ENCODE measurements at regions not wholly inside any gene's neighbourhood (a gene's known extent, or its start where the extent isn't known, plus 50 kb on each side); places are given as distances from the start of the nearest gene placed in this dataset.

- FAIRE-seq (no peak), DNase-seq (ENCODE audit: insufficient read length, low spot score) (no peak)
- no peak for TF ChIP-seq POLR2AphosphoS5 (IDR thresholded peaks at IDR 0.05; ENCODE audit: low read depth, low read length)
- TF ChIP-seq SPI1 (IDR thresholded peaks at IDR 0.05; ENCODE audit: low read depth, low read length): no peak
- no peak for TF ChIP-seq POLR2A (IDR thresholded peaks at IDR 0.05; ENCODE audit: low read depth, low read length)
- no peak for TF ChIP-seq POU2F2 (IDR thresholded peaks at IDR 0.05; ENCODE audit: low read depth, low read length)
- no peak for TF ChIP-seq TAF1 (IDR thresholded peaks at IDR 0.05; ENCODE audit: low read depth, low read length)
- TF ChIP-seq PAX5 (IDR thresholded peaks at IDR 0.05; ENCODE audit: insufficient read depth, low read length, severe bottlenecking): no peak
Observed at GRCh38 chr7:101688995-101689907, 60.2 kb upstream of the MYL10 start.

DNA sequence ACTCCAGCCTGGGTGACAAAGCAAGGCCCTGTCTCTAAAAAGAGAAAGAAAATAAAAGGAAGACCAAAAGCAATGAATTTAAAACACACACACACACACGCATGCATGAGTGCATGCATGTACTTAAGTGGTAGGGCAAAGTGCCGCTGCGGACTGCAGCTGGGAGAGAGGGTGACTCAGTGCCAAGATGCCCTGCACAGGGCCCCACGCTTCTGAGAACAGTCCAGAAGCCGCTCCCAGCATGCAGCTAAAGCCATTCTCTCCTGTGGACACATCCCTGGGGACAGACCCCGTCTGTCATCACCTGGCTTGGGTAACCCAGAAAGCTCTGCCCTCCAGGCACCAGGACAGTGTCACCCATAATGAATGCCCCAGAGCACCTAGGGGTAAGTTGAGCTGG is 61.0 kb upstream of the MYL10 start:
- no peak for FAIRE-seq
- TF ChIP-seq POLR2AphosphoS5 (IDR thresholded peaks at IDR 0.05; ENCODE audit: low read depth, low read length): no peak
- no peak for TF ChIP-seq POU2F2 (IDR thresholded peaks at IDR 0.05; ENCODE audit: low read depth, low read length)
- TF ChIP-seq TAF1 (IDR thresholded peaks at IDR 0.05; ENCODE audit: low read depth, low read length): no peak
- TF ChIP-seq POLR2A (IDR thresholded peaks at IDR 0.05; ENCODE audit: low read depth, low read length): no peak
- no peak for TF ChIP-seq SPI1 (IDR thresholded peaks at IDR 0.05; ENCODE audit: low read depth, low read length)
- no peak for TF ChIP-seq PAX5 (IDR thresholded peaks at IDR 0.05; ENCODE audit: insufficient read depth, low read length, severe bottlenecking)
- no peak for DNase-seq (ENCODE audit: insufficient read length, low spot score)

GRCh38 chr7:101691822-101692384 is 62.8 kb upstream of the MYL10 start:
- TF ChIP-seq PAX5 (IDR thresholded peaks at IDR 0.05; ENCODE audit: insufficient read depth, low read length, severe bottlenecking): no peak
- no peak for TF ChIP-seq SPI1 (IDR thresholded peaks at IDR 0.05; ENCODE audit: low read depth, low read length)
- TF ChIP-seq POLR2AphosphoS5 (IDR thresholded peaks at IDR 0.05; ENCODE audit: low read depth, low read length): no peak
- TF ChIP-seq POU2F2 (IDR thresholded peaks at IDR 0.05; ENCODE audit: low read depth, low read length): no peak
- no peak for TF ChIP-seq TAF1 (IDR thresholded peaks at IDR 0.05; ENCODE audit: low read depth, low read length)
- TF ChIP-seq POLR2A (IDR thresholded peaks at IDR 0.05; ENCODE audit: low read depth, low read length): no peak
- FAIRE-seq: no peak
- DNase-seq (ENCODE audit: insufficient read length, low spot score): no peak

DNA sequence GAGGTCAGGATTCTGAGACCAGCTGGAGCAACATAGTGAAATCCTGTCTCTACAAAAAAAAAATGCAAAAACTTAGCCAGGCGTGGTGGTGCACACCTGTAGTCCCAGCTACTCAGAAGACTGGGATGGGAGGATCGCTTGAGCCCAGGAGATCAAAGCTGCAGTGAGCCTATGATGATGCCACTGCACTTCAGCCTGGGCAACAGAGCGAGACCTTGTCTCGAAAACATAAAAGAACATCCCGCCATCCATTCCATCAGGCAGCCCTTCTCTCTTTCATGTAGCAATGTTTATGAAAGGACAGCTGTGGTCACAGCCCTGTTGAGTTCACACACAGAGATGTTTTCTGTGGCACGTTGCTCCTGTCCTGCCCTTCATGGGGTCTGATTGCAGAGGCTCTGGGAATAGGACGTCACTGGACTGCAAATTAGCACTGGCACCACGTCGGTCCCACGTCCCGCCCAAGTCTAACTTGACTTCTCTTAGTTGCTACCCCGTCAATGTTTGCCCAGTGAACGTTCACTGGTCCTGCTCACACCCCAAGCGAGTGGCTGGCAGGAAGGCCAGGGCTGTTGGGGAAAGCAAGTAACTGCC is 64.5 kb upstream of the MYL10 start:
- no peak for TF ChIP-seq TAF1 (IDR thresholded peaks at IDR 0.05; ENCODE audit: low read depth, low read length)
- no peak for TF ChIP-seq POLR2A (IDR thresholded peaks at IDR 0.05; ENCODE audit: low read depth, low read length)
- TF ChIP-seq POLR2AphosphoS5 (IDR thresholded peaks at IDR 0.05; ENCODE audit: low read depth, low read length): no peak
- TF ChIP-seq PAX5 (IDR thresholded peaks at IDR 0.05; ENCODE audit: insufficient read depth, low read length, severe bottlenecking): no peak
- TF ChIP-seq POU2F2 (IDR thresholded peaks at IDR 0.05; ENCODE audit: low read depth, low read length): no peak
- no peak for TF ChIP-seq SPI1 (IDR thresholded peaks at IDR 0.05; ENCODE audit: low read depth, low read length)
- FAIRE-seq (no peak), DNase-seq (ENCODE audit: insufficient read length, low spot score) (no peak)

GRCh38 chr7:101698964-101699363 is 69.9 kb upstream of the MYL10 start:
- no peak for TF ChIP-seq POU2F2 (IDR thresholded peaks at IDR 0.05; ENCODE audit: low read depth, low read length)
- no peak for TF ChIP-seq POLR2A (IDR thresholded peaks at IDR 0.05; ENCODE audit: low read depth, low read length)
- no peak for TF ChIP-seq TAF1 (IDR thresholded peaks at IDR 0.05; ENCODE audit: low read depth, low read length)
- TF ChIP-seq PAX5 (IDR thresholded peaks at IDR 0.05; ENCODE audit: insufficient read depth, low read length, severe bottlenecking): no peak
- TF ChIP-seq SPI1 (IDR thresholded peaks at IDR 0.05; ENCODE audit: low read depth, low read length): no peak
- TF ChIP-seq POLR2AphosphoS5 (IDR thresholded peaks at IDR 0.05; ENCODE audit: low read depth, low read length): no peak
- DNase-seq (ENCODE audit: insufficient read length, low spot score) (no peak), FAIRE-seq (no peak)

DNA sequence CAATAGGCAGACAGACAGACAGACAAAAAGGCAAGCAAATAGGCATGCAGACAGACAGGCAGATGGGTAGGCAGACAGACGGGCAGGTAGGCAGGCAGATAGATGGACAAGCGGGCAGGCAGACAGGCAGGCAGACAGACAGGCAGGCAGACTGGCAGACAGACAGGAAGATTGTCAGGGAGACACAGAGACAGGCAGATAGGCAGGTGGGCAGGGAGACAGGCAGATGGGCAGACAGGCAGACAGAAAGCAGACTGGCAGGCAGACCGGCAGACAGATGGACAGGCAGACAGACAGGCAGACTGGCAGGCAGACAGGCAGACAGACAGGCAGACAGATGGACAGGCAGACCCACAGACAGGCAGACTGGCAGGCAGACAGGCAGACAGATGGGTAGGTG is 70.3 kb upstream of the MYL10 start:
- no peak for TF ChIP-seq SPI1 (IDR thresholded peaks at IDR 0.05; ENCODE audit: low read depth, low read length)
- TF ChIP-seq PAX5 (IDR thresholded peaks at IDR 0.05; ENCODE audit: insufficient read depth, low read length, severe bottlenecking): no peak
- TF ChIP-seq POLR2A (IDR thresholded peaks at IDR 0.05; ENCODE audit: low read depth, low read length): no peak
- TF ChIP-seq POU2F2 (IDR thresholded peaks at IDR 0.05; ENCODE audit: low read depth, low read length): no peak
- no peak for TF ChIP-seq TAF1 (IDR thresholded peaks at IDR 0.05; ENCODE audit: low read depth, low read length)
- TF ChIP-seq POLR2AphosphoS5 (IDR thresholded peaks at IDR 0.05; ENCODE audit: low read depth, low read length): no peak
- FAIRE-seq (no peak), DNase-seq (ENCODE audit: insufficient read length, low spot score) (no peak)

DNA sequence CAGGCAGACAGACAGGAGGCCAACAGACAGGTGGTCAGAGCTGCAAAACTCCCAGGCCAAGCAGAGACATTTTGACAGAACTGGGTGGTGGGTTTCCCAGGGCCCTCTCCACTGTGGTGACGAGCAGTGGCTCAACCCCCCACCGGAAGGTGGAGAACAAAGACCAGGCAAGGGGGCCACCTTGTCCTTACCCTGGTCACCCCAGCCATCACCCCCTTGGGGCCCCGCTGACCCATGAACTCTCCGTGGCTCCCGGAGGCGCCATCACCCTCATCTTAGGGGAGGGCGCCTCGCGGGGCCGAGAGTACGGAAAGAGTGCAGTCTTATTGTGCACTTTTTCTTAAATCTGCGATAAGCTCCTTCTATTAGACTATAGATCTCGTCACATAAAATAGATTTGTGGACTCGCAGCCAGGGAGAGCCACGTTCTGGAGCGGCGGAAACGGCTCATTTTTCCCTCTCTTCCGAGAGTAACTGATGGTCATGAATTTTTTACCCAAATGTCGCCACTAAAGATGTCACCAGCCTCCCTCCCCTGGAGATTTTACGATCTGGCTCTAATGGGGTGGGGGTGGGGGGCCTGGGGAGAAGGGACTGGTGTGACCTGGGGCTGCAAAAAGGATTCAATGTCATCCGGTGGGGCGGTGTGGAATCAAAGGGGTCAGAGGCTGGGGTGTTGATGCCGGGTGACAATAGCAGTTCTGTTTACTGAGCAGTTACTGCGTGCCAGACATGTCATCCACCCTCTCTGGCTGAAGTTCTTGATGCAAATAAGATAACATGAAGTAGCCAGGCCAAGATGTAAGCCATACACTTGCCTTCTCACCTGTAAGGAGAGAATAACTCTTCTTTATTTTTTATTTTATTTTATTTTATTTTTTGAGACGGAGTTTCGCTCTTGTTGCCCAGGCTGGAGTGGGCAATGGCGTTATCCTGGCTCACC is 71.1 kb upstream of the MYL10 start:
- FAIRE-seq: no peak
- no peak for DNase-seq (ENCODE audit: insufficient read length, low spot score)
- TF ChIP-seq POU2F2 (IDR thresholded peaks at IDR 0.05; ENCODE audit: low read depth, low read length): no peak
- no peak for TF ChIP-seq POLR2AphosphoS5 (IDR thresholded peaks at IDR 0.05; ENCODE audit: low read depth, low read length)
- no peak for TF ChIP-seq TAF1 (IDR thresholded peaks at IDR 0.05; ENCODE audit: low read depth, low read length)
- TF ChIP-seq POLR2A (IDR thresholded peaks at IDR 0.05; ENCODE audit: low read depth, low read length): no peak
- TF ChIP-seq SPI1 (IDR thresholded peaks at IDR 0.05; ENCODE audit: low read depth, low read length): no peak
- no peak for TF ChIP-seq PAX5 (IDR thresholded peaks at IDR 0.05; ENCODE audit: insufficient read depth, low read length, severe bottlenecking)

GRCh38 chr7:101701153-101701794 is 72.2 kb upstream of the MYL10 start:
- FAIRE-seq (no peak), DNase-seq (ENCODE audit: insufficient read length, low spot score) (no peak)
- no peak for TF ChIP-seq POLR2A (IDR thresholded peaks at IDR 0.05; ENCODE audit: low read depth, low read length)
- no peak for TF ChIP-seq PAX5 (IDR thresholded peaks at IDR 0.05; ENCODE audit: insufficient read depth, low read length, severe bottlenecking)
- TF ChIP-seq SPI1 (IDR thresholded peaks at IDR 0.05; ENCODE audit: low read depth, low read length): no peak
- no peak for TF ChIP-seq POU2F2 (IDR thresholded peaks at IDR 0.05; ENCODE audit: low read depth, low read length)
- no peak for TF ChIP-seq TAF1 (IDR thresholded peaks at IDR 0.05; ENCODE audit: low read depth, low read length)
- TF ChIP-seq POLR2AphosphoS5 (IDR thresholded peaks at IDR 0.05; ENCODE audit: low read depth, low read length): no peak
